ENCODE measurements at regions not wholly inside any gene's neighbourhood (a gene's known extent, or its start where the extent isn't known, plus 50 kb on each side); places are given as distances from the start of the nearest gene placed in this dataset.

DNA sequence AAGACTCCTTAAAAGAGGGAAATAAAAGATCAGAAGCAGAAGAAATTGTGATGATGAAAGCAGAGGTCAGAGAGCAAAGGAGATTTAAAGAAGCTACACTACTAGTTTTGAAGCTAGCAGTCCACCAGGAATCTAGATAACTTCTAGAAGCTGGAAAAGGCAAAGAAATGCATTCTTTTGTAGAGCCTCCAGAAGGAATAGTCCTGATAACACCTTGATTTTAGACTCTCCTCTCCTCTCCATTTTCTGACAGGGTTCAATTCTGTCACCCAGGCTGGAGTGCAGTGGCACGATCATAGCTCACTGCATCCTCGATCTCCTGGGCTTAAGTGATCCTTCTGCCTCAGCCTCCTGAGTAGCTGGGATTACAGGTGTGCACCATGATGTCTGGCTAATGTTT is 1187.3 kb upstream of the CNTN5 start:
- TF ChIP-seq EZH2 (IDR thresholded peaks at IDR 0.05; ENCODE audit: low read length), result no peak
- TF ChIP-seq, protein P1, sequence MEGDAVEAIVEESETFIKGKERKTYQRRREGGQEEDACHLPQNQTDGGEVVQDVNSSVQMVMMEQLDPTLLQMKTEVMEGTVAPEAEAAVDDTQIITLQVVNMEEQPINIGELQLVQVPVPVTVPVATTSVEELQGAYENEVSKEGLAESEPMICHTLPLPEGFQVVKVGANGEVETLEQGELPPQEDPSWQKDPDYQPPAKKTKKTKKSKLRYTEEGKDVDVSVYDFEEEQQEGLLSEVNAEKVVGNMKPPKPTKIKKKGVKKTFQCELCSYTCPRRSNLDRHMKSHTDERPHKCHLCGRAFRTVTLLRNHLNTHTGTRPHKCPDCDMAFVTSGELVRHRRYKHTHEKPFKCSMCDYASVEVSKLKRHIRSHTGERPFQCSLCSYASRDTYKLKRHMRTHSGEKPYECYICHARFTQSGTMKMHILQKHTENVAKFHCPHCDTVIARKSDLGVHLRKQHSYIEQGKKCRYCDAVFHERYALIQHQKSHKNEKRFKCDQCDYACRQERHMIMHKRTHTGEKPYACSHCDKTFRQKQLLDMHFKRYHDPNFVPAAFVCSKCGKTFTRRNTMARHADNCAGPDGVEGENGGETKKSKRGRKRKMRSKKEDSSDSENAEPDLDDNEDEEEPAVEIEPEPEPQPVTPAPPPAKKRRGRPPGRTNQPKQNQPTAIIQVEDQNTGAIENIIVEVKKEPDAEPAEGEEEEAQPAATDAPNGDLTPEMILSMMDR (optimal IDR thresholded peaks at IDR 0.05 in 1 of 3, IDR thresholded peaks at IDR 0.05 in 1 of 3, conservative IDR thresholded peaks at IDR 0.05 in 1 of 3; ENCODE audit: extremely low read depth in 1 of 3, insufficient read depth in 2 of 3, low read length in 3 of 3), result no peak
